ENCODE measurements at regions not wholly inside any gene's neighbourhood (a gene's known extent, or its start where the extent isn't known, plus 50 kb on each side); places are given as distances from the start of the nearest gene placed in this dataset.

DNA sequence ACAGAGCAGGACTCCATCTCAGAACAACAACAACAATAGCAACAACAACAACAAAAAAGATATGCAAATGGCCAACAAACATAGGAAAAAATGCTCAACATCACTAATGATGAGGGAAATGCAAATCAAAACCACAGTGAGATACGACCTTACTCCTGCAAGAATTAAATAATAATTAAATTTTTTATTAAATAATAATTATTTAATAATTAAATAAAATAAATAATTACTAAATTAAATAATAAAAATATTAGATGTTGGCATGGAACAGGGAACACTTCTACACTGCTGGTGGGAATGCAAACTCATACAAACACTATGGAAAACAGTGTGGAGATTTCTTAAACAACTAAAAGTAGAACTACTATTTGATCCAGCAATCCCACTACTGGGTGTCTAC lies 1022.3 kb upstream of the B3GALT2 start:
- no peak overlapping the region for H3K4me3 ChIP-seq
- TF ChIP-seq, protein P1, sequence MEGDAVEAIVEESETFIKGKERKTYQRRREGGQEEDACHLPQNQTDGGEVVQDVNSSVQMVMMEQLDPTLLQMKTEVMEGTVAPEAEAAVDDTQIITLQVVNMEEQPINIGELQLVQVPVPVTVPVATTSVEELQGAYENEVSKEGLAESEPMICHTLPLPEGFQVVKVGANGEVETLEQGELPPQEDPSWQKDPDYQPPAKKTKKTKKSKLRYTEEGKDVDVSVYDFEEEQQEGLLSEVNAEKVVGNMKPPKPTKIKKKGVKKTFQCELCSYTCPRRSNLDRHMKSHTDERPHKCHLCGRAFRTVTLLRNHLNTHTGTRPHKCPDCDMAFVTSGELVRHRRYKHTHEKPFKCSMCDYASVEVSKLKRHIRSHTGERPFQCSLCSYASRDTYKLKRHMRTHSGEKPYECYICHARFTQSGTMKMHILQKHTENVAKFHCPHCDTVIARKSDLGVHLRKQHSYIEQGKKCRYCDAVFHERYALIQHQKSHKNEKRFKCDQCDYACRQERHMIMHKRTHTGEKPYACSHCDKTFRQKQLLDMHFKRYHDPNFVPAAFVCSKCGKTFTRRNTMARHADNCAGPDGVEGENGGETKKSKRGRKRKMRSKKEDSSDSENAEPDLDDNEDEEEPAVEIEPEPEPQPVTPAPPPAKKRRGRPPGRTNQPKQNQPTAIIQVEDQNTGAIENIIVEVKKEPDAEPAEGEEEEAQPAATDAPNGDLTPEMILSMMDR (IDR thresholded peaks at IDR 0.05) = no peak
- DNase-seq (no peak), ATAC-seq (no peak)
- no peaks in the 10 kb centered on the region for H3K27me3 ChIP-seq (ENCODE audit: low read depth)
- H3K27ac ChIP-seq = no peak overlapping the region
- no peaks in the 10 kb centered on the region for H3K9me3 ChIP-seq
- no peaks in the 10 kb centered on the region for H3K4me1 ChIP-seq
- H3K36me3 ChIP-seq = no peaks in the 10 kb centered on the region
- intact Hi-C loops (cut with DNase I) = no loop called here

DNA sequence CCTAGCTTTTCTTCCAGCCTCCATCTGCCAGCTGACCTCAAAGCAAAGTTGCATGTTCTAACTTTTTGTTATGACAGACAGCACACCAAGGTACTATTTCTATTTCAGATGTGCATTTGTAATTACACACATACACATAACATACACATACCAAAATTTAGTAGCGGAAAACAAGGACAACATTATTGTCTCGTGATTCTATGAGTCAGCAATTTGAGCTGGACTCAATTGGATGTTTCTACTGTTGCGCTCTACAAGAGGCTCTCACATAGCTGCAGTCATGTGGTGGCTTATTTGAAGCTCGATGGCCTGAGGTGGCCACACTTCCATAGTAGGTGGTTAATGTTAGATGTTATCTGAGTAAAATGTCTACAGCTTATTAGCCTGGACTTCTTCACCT lies 1010.1 kb upstream of the B3GALT2 start:
- no peak overlapping the region for H3K27ac ChIP-seq
- intact Hi-C loops (cut with DNase I) = no loop called here
- H3K36me3 ChIP-seq = no peaks in the 10 kb centered on the region
- DNase-seq (no peak), ATAC-seq (no peak)
- no peak overlapping the region for H3K4me3 ChIP-seq
- no peaks in the 10 kb centered on the region for H3K4me1 ChIP-seq
- TF ChIP-seq, protein P1 (IDR thresholded peaks at IDR 0.05) = no peak
- H3K9me3 ChIP-seq = no peaks in the 10 kb centered on the region
- no peaks in the 10 kb centered on the region for H3K27me3 ChIP-seq (ENCODE audit: low read depth)

DNA sequence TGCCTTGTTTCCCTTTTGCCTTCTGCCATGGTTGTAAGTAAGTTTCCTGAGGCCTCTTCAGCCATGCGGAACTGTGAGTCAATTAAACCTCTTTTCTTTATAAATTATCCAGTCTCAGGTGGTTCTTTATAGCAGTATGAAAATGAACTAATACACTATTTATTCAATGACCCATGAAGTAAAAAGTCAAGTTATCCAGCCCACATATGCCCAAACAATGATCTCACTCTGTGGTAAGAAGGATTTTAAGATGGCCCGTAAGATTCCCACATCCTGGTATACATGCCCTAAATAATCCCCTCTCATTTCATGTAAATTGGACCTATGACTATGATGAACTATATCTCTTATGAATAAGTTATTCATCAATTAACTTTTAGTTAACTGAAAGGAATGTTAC lies 1008.3 kb upstream of the B3GALT2 start:
- Histone ChIP-seq H3K9me3 (no peaks in the 10 kb centered on the region), H3K36me3 (no peaks in the 10 kb centered on the region), H3K4me1 (no peaks in the 10 kb centered on the region), H3K27me3 (ENCODE audit: low read depth) (no peaks in the 10 kb centered on the region), H3K4me3 (no peak overlapping the region), H3K27ac (no peak overlapping the region)
- ATAC-seq (no peak), DNase-seq (no peak)
- TF ChIP-seq, protein P1 (IDR thresholded peaks at IDR 0.05) = no peak
- intact Hi-C loops (cut with DNase I) = no loop called here

DNA sequence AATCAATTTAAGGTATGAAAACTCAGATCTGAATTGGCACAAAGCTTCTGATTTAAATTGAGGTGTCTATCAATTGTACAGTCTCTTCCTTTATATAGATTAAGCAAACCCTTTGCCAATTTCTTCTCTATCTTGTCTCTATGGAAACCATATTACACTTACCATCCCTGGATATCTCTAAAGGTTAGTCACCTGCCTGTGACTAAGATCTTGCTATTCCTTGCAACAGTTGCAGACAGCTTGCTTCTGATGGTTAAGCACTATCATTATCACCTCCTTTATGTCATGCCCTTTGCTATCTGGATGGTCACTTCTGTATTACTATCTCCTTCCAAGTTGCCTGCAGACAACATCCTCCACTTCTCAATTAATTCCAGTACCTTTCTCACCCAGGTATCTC lies 998.6 kb upstream of the B3GALT2 start:
- H3K9me3 ChIP-seq = no peaks in the 10 kb centered on the region
- no peak for DNase-seq
- no peak overlapping the region for H3K27ac ChIP-seq
- H3K27me3 ChIP-seq (ENCODE audit: low read depth) = no peaks in the 10 kb centered on the region
- TF ChIP-seq, protein P1 (IDR thresholded peaks at IDR 0.05) = no peak
- intact Hi-C loops (cut with DNase I) = no loop called here
- no peak overlapping the region for H3K4me3 ChIP-seq
- no peak for ATAC-seq
- H3K36me3 ChIP-seq = no peaks in the 10 kb centered on the region
- no peaks in the 10 kb centered on the region for H3K4me1 ChIP-seq

DNA sequence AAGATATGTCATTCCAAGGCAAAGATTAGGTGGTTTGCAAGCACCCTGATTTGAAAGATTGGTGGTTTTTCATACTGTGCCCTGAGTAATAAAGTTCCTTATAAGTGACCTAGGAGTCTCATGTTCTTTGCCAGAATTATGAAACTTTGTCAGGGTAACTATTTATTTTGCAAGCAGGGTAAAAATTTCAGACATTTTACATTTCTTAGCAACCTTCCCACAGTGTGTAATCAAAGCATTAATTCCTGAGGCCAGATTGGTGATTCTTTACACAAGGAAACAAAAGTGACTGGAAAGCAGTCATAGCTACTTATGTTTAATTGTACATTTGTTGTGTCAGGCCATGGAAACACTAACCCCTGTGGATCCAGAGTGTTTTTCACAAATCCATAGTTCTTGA lies 998.0 kb upstream of the B3GALT2 start:
- Histone ChIP-seq H3K27ac (no peak overlapping the region), H3K4me3 (no peak overlapping the region), H3K36me3 (no peaks in the 10 kb centered on the region), H3K27me3 (ENCODE audit: low read depth) (no peaks in the 10 kb centered on the region), H3K4me1 (no peaks in the 10 kb centered on the region), H3K9me3 (no peaks in the 10 kb centered on the region)
- intact Hi-C loops (cut with DNase I) = no loop called here
- TF ChIP-seq, protein P1 (IDR thresholded peaks at IDR 0.05) = no peak
- ATAC-seq (no peak), DNase-seq (no peak)

DNA sequence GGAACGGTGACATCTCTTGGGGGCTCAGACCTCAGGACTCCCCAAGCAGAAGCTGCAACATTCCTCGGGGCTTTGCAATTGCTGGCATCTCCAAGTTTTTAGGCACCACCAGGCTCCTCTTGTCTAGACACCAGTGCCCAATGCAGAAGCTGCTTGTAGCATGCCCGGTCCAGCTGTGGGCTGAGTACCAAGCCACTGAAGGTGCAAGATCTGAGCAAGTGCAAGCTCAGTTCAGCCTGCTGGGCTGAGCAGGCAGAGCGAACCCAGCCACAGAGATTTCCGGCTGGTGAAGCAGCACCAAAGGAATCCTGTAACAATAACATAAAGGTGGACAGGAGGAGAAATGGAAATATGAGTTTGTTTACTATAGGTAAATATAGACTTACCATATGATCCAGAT lies 995.4 kb upstream of the B3GALT2 start:
- H3K4me1 ChIP-seq = no peaks in the 10 kb centered on the region
- intact Hi-C loops (cut with DNase I) = no loop called here
- ATAC-seq = no peak
- no peaks in the 10 kb centered on the region for H3K27me3 ChIP-seq (ENCODE audit: low read depth)
- TF ChIP-seq, protein P1 (IDR thresholded peaks at IDR 0.05) = no peak
- H3K4me3 ChIP-seq = no peak overlapping the region
- DNase-seq = no peak
- no peaks in the 10 kb centered on the region for H3K9me3 ChIP-seq
- H3K36me3 ChIP-seq = no peaks in the 10 kb centered on the region
- no peak overlapping the region for H3K27ac ChIP-seq
